ENCODE measurements at regions not wholly inside any gene's neighbourhood (a gene's known extent, or its start where the extent isn't known, plus 50 kb on each side); places are given as distances from the start of the nearest gene placed in this dataset.

- H3K27me3 ChIP-seq = peaks cover 0 to 4% (median 1%) of the 10 kb centered on the region in 4 donors
- no peak for TF ChIP-seq CTCF (IDR thresholded peaks at IDR 0.05)
- DNase-seq (no peak), FAIRE-seq (no peak), ATAC-seq (no peak)
- H3K36me3 ChIP-seq = no peaks in the 10 kb centered on the region
- H3K27ac ChIP-seq = no peak overlapping the region
- no peak overlapping the region for H3K4me3 ChIP-seq
- intact Hi-C loops (cut with DNase I) = no loop called here
- no peaks in the 10 kb centered on the region for H3K4me1 ChIP-seq
- H3K9me3 ChIP-seq = no peaks in the 10 kb centered on the region
These were observed 326.9 kb downstream of the PCDH19 start for GRCh38 chrX:100083211-100083610.

GRCh38 chrX:100081503-100081902 lies 328.6 kb downstream of the PCDH19 start:
- ATAC-seq (no peak), DNase-seq (no peak), FAIRE-seq (peak; percentile 59)
- no peaks in the 10 kb centered on the region for H3K36me3 ChIP-seq
- H3K4me1 ChIP-seq = no peaks in the 10 kb centered on the region
- no peak overlapping the region for H3K27ac ChIP-seq
- peaks cover 0 to 4% (median 2%) of the 10 kb centered on the region in 4 donors for H3K27me3 ChIP-seq
- intact Hi-C loops (cut with DNase I) = no loop called here
- H3K9me3 ChIP-seq = no peaks in the 10 kb centered on the region
- H3K4me3 ChIP-seq = no peak overlapping the region
- no peak for TF ChIP-seq CTCF (IDR thresholded peaks at IDR 0.05)

- H3K27me3 ChIP-seq = peaks cover 0 to 4% (median 0%) of the 10 kb centered on the region in 4 donors
- H3K4me1 ChIP-seq = no peaks in the 10 kb centered on the region
- 31 to 32% methylated on average over 3 of the region's 3 CpGs for WGBS, 2 donors
- intact Hi-C loops (cut with DNase I) = no loop called here
- no peaks in the 10 kb centered on the region for H3K9me3 ChIP-seq
- no peak overlapping the region for H3K27ac ChIP-seq
- no peak for FAIRE-seq
- no peak for DNase-seq
- no peak for TF ChIP-seq CTCF (IDR thresholded peaks at IDR 0.05)
- no peaks in the 10 kb centered on the region for H3K36me3 ChIP-seq
- no peak overlapping the region for H3K4me3 ChIP-seq
- no peak for ATAC-seq
These were observed 334.0 kb downstream of the PCDH19 start for GRCh38 chrX:100076031-100076430.

GRCh38 chrX:100072336-100072735 lies 337.7 kb downstream of the PCDH19 start:
- no peaks in the 10 kb centered on the region for H3K9me3 ChIP-seq
- no peak overlapping the region for H3K4me3 ChIP-seq
- DNase-seq (no peak), FAIRE-seq (no peak), ATAC-seq (no peak)
- H3K36me3 ChIP-seq = no peaks in the 10 kb centered on the region
- H3K4me1 ChIP-seq = no peaks in the 10 kb centered on the region
- TF ChIP-seq CTCF (IDR thresholded peaks at IDR 0.05) = no peak
- H3K27me3 ChIP-seq = peaks cover 0 to 10% (median 0%) of the 10 kb centered on the region in 4 donors
- H3K27ac ChIP-seq = no peak overlapping the region
- intact Hi-C loops (cut with DNase I) = no loop called here

- WGBS, 2 donors = 42 to 44% methylated on average over 3 of the region's 3 CpGs
- no peak overlapping the region for H3K4me3 ChIP-seq
- TF ChIP-seq CTCF (IDR thresholded peaks at IDR 0.05) = no peak
- no peaks in the 10 kb centered on the region for H3K4me1 ChIP-seq
- H3K9me3 ChIP-seq = no peaks in the 10 kb centered on the region
- DNase-seq = no peak
- FAIRE-seq = no peak
- peaks cover 0 to 10% (median 0%) of the 10 kb centered on the region in 4 donors for H3K27me3 ChIP-seq
- no peaks in the 10 kb centered on the region for H3K36me3 ChIP-seq
- H3K27ac ChIP-seq = no peak overlapping the region
- ATAC-seq = no peak
- intact Hi-C loops (cut with DNase I) = no loop called here
These were observed 339.7 kb downstream of the PCDH19 start for GRCh38 chrX:100070334-100070849.
